NCI-H524 (cell line): ENCODE measurements at regions not wholly inside any gene's neighbourhood (a gene's known extent, or its start where the extent isn't known, plus 50 kb on each side); places are given as distances from the start of the nearest gene placed in this dataset.

Experiments
- DNase-seq, 2 experiments: peaks; one replicate each; lab custom pipeline; 2025; lab: John Stamatoyannopoulos, UW

- DNase-seq: no peak
Observed at GRCh38 chr12:92089559-92089958, 56.1 kb downstream of the BTG1 start.

- no peak for DNase-seq
Observed at GRCh38 chr12:92088805-92089204, 56.8 kb downstream of the BTG1 start.

- DNase-seq: no peak
Observed at GRCh38 chr12:92085736-92086040, 60.0 kb downstream of the BTG1 start.

GRCh38 chr12:92085040-92085735 is 60.5 kb downstream of the BTG1 start:
- DNase-seq: no peak

- no peak for DNase-seq
Observed at GRCh38 chr12:92080911-92081285, 64.7 kb downstream of the BTG1 start.

GRCh38 chr12:92079054-92079385 is 66.6 kb downstream of the BTG1 start:
- no peak for DNase-seq

- DNase-seq: no peak
Observed at GRCh38 chr12:92078167-92079053, 67.2 kb downstream of the BTG1 start.

GRCh38 chr12:92077530-92077929 is 68.1 kb downstream of the BTG1 start:
- no peak for DNase-seq

- no peak for DNase-seq
Observed at GRCh38 chr12:92076101-92076500, 69.5 kb downstream of the BTG1 start.

GRCh38 chr12:92075425-92075914 is 70.2 kb downstream of the BTG1 start:
- no peak for DNase-seq

GRCh38 chr12:92074889-92075288 is 70.8 kb downstream of the BTG1 start:
- DNase-seq: no peak

- DNase-seq: no peak
Observed at GRCh38 chr12:92073094-92073493, 72.6 kb downstream of the BTG1 start.

- DNase-seq: no peak
Observed at GRCh38 chr12:92072112-92072511, 73.5 kb downstream of the BTG1 start.

- DNase-seq: no peak
Observed at GRCh38 chr12:92070864-92071445, 74.7 kb downstream of the BTG1 start.

GRCh38 chr12:92070054-92070863 is 75.4 kb downstream of the BTG1 start:
- no peak for DNase-seq

GRCh38 chr12:92068459-92068858 is 77.2 kb downstream of the BTG1 start:
- DNase-seq: no peak

GRCh38 chr12:92065639-92066038 is 80.0 kb downstream of the BTG1 start:
- no peak for DNase-seq

- DNase-seq: no peak
Observed at GRCh38 chr12:92065018-92065499, 80.6 kb downstream of the BTG1 start.

- no peak for DNase-seq
Observed at GRCh38 chr12:92064422-92064821, 81.2 kb downstream of the BTG1 start.

GRCh38 chr12:92063641-92064040 is 82.0 kb downstream of the BTG1 start:
- DNase-seq: peak; percentile 24 to 44

- DNase-seq: no peak
Observed at GRCh38 chr12:92062539-92063493, 82.8 kb downstream of the BTG1 start.
